Fibroblast of the aortic adventitia (primary cell): ENCODE measurements at regions not wholly inside any gene's neighbourhood (a gene's known extent, or its start where the extent isn't known, plus 50 kb on each side); places are given as distances from the start of the nearest gene placed in this dataset.

Experiments
- DNase-seq: peaks from one replicate; pipeline ENCODE4 v3.0.0-alpha.2; 2010; ENCODE audit warnings: low read depth
- H3K4me3 ChIP-seq: 2 replicates; pipeline ENCODE4 v1.5.1; 2011; ENCODE audit warnings: low read depth, mild to moderate bottlenecking, control low read depth, low read length, moderate library complexity
- CTCF ChIP-seq: IDR thresholded peaks from 2 replicates; pipeline ENCODE4 v1.5.1; 2011; ENCODE audit warnings: mild to moderate bottlenecking, low read length, control low read depth, inconsistent platforms; ENCODE audit not compliant: insufficient read depth

GRCh38 chr9:89862316-89862715, 257.5 kb downstream of the GADD45G start:
- no peak for TF ChIP-seq CTCF
- no peak for DNase-seq

GRCh38 chr9:89863141-89863540, 258.3 kb downstream of the GADD45G start:
- no peak overlapping the region for H3K4me3 ChIP-seq
- no peak for TF ChIP-seq CTCF
- no peak for DNase-seq

More at GRCh38 chr9:89862316-89862715, 257.5 kb downstream of the GADD45G start:
- H3K4me3 ChIP-seq: no peak overlapping the region

- no peak overlapping the region for H3K4me3 ChIP-seq
- no peak for TF ChIP-seq CTCF
- DNase-seq: no peak
Measured at GRCh38 chr9:89863837-89864236, 259.0 kb downstream of the GADD45G start.

- no peak overlapping the region for H3K4me3 ChIP-seq
- no peak for DNase-seq
- TF ChIP-seq CTCF: no peak
Measured at GRCh38 chr9:89864257-89864656, 259.4 kb downstream of the GADD45G start.

- DNase-seq: no peak
- TF ChIP-seq CTCF: no peak
- H3K4me3 ChIP-seq: no peak overlapping the region
Measured at GRCh38 chr9:89864731-89865130, 259.9 kb downstream of the GADD45G start.

GRCh38 chr9:89865357-89865756, 260.5 kb downstream of the GADD45G start:
- no peak for DNase-seq
- no peak for TF ChIP-seq CTCF
- H3K4me3 ChIP-seq: no peak overlapping the region

- TF ChIP-seq CTCF: no peak
- no peak overlapping the region for H3K4me3 ChIP-seq
- no peak for DNase-seq
Measured at GRCh38 chr9:89865981-89866380, 261.2 kb downstream of the GADD45G start.
